ENCODE measurements at regions not wholly inside any gene's neighbourhood (a gene's known extent, or its start where the extent isn't known, plus 50 kb on each side); places are given as distances from the start of the nearest gene placed in this dataset.

DNA sequence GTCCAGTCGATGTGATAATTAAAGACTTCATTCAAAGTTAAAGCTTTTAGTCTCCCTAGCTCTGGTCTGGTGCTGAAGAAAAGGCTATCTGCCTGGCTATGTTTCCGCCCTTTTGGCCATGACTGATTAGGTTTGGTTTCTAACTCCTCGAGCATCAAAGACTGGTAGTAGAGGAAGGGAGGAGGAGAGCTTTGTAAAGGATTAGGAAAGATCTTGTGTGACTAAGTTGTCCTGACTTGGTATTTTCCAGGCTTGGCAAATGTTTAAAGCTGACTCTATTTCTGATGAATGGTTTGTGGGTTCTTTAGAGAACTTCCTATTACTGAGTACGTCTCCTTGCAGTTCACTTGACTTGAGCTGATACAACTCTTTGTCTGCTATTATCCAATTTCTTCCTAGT lies 312.9 kb downstream of the GJA1 start:
- TF ChIP-seq, protein P1, sequence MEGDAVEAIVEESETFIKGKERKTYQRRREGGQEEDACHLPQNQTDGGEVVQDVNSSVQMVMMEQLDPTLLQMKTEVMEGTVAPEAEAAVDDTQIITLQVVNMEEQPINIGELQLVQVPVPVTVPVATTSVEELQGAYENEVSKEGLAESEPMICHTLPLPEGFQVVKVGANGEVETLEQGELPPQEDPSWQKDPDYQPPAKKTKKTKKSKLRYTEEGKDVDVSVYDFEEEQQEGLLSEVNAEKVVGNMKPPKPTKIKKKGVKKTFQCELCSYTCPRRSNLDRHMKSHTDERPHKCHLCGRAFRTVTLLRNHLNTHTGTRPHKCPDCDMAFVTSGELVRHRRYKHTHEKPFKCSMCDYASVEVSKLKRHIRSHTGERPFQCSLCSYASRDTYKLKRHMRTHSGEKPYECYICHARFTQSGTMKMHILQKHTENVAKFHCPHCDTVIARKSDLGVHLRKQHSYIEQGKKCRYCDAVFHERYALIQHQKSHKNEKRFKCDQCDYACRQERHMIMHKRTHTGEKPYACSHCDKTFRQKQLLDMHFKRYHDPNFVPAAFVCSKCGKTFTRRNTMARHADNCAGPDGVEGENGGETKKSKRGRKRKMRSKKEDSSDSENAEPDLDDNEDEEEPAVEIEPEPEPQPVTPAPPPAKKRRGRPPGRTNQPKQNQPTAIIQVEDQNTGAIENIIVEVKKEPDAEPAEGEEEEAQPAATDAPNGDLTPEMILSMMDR (conservative IDR thresholded peaks at IDR 0.05 in 1 of 2, IDR thresholded peaks at IDR 0.05 in 1 of 2; ENCODE audit: extremely low read depth in 1 of 2, insufficient read depth in 1 of 2, low read depth in 1 of 2, low read length in 2 of 2), result no peak
- no peak for TF ChIP-seq EZH2 (IDR thresholded peaks at IDR 0.05; ENCODE audit: borderline replicate concordance, low read length)
